ENCODE measurements at regions not wholly inside any gene's neighbourhood (a gene's known extent, or its start where the extent isn't known, plus 50 kb on each side); places are given as distances from the start of the nearest gene placed in this dataset.
"Not testable (repeated sequence)": the region's sequence is repeated elsewhere in the genome, so short reads cannot be mapped to it uniquely, and the experiment has no call there.

GRCh38 chr10:83517456-83517855 is 621.9 kb upstream of the GHITM start:
- Histone ChIP-seq H3K27ac (ENCODE audit: low read depth, low read length) (no peak overlapping the region), H3K9ac (ENCODE audit: low read length) (no peak overlapping the region), H3K36me3 (ENCODE audit: low read length) (no peaks in the 10 kb centered on the region), H3K4me3 (ENCODE audit: insufficient read depth, low read length, poor library complexity, severe bottlenecking) (no peak overlapping the region), H3K27me3 (ENCODE audit: low read length) (no peaks in the 10 kb centered on the region), H3F3A (ENCODE audit: insufficient read depth) (no peaks in the 10 kb centered on the region), H4K20me1 (ENCODE audit: low read depth, low read length) (no peaks in the 10 kb centered on the region), H3K4me2 (ENCODE audit: low read depth, low read length, poor library complexity, severe bottlenecking) (no peak overlapping the region), H3K79me2 (ENCODE audit: insufficient read depth, low read length) (no peaks in the 10 kb centered on the region), H3K9me2 (replicated peaks; ENCODE audit: insufficient read depth, low read length) (no peaks in the 10 kb centered on the region), H3K9me3 (ENCODE audit: insufficient read depth, low read length) (no peaks in the 10 kb centered on the region), H2AFZ (ENCODE audit: low read depth, low read length, severe bottlenecking) (no peak overlapping the region)
- TF ChIP-seq EZH2phosphoT487 (conservative IDR thresholded peaks at IDR 0.05; ENCODE audit: low read length) (no peak), CTCF (IDR thresholded peaks at IDR 0.05; ENCODE audit: insufficient read depth, low read length, poor library complexity, severe bottlenecking) (no peak)

- Histone ChIP-seq H3K4me3 (ENCODE audit: insufficient read depth, low read length, poor library complexity, severe bottlenecking) (no peak overlapping the region), H3K27me3 (ENCODE audit: low read length) (no peaks in the 10 kb centered on the region), H4K20me1 (ENCODE audit: low read depth, low read length) (no peaks in the 10 kb centered on the region), H3K9ac (ENCODE audit: low read length) (no peak overlapping the region), H3F3A (ENCODE audit: insufficient read depth) (no peaks in the 10 kb centered on the region), H3K9me2 (replicated peaks; ENCODE audit: insufficient read depth, low read length) (no peaks in the 10 kb centered on the region), H3K27ac (ENCODE audit: low read depth, low read length) (no peak overlapping the region), H3K36me3 (ENCODE audit: low read length) (no peaks in the 10 kb centered on the region), H3K9me3 (ENCODE audit: insufficient read depth, low read length) (no peaks in the 10 kb centered on the region), H3K4me2 (ENCODE audit: low read depth, low read length, poor library complexity, severe bottlenecking) (no peak overlapping the region), H3K79me2 (ENCODE audit: insufficient read depth, low read length) (no peaks in the 10 kb centered on the region), H2AFZ (ENCODE audit: low read depth, low read length, severe bottlenecking) (no peak overlapping the region)
- no peak for TF ChIP-seq EZH2phosphoT487 (conservative IDR thresholded peaks at IDR 0.05; ENCODE audit: low read length)
- TF ChIP-seq CTCF (IDR thresholded peaks at IDR 0.05; ENCODE audit: insufficient read depth, low read length, poor library complexity, severe bottlenecking), result no peak
Measured at GRCh38 chr10:83518779-83519178, 620.5 kb upstream of the GHITM start.

DNA sequence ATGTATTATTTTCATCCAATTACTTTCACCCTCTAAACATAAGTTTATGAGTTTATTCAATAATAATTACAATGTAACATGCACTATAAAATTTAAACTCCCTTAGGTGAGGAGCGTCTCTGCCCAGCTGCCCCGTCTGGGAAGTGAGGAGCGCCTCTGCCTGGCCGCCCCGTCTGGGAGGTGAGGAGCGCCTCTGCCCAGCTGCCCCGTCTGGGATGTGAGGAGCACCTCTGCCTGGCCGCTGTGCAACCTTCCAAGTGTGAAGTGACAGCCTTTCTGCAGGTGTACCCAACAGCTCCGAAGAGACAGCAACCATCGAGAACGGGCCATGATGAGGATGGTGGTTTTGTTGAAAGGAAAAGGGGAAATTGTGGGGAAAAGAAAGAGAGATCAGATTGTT is 618.9 kb upstream of the GHITM start:
- H3K4me2 ChIP-seq (ENCODE audit: low read depth, low read length, poor library complexity, severe bottlenecking), result not testable (repeated sequence)

GRCh38 chr10:83522456-83522855 is 616.9 kb upstream of the GHITM start:
- Histone ChIP-seq H4K20me1 (ENCODE audit: low read depth, low read length) (no peaks in the 10 kb centered on the region), H3K9ac (ENCODE audit: low read length) (no peak overlapping the region), H3K27me3 (ENCODE audit: low read length) (no peaks in the 10 kb centered on the region), H3K79me2 (ENCODE audit: insufficient read depth, low read length) (no peaks in the 10 kb centered on the region), H3K36me3 (ENCODE audit: low read length) (no peaks in the 10 kb centered on the region), H2AFZ (ENCODE audit: low read depth, low read length, severe bottlenecking) (no peak overlapping the region), H3K9me3 (ENCODE audit: insufficient read depth, low read length) (no peaks in the 10 kb centered on the region), H3K4me3 (ENCODE audit: insufficient read depth, low read length, poor library complexity, severe bottlenecking) (no peak overlapping the region), H3K27ac (ENCODE audit: low read depth, low read length) (no peak overlapping the region), H3K4me2 (ENCODE audit: low read depth, low read length, poor library complexity, severe bottlenecking) (no peak overlapping the region), H3K9me2 (replicated peaks; ENCODE audit: insufficient read depth, low read length) (no peaks in the 10 kb centered on the region), H3F3A (ENCODE audit: insufficient read depth) (no peaks in the 10 kb centered on the region)
- TF ChIP-seq EZH2phosphoT487 (conservative IDR thresholded peaks at IDR 0.05; ENCODE audit: low read length) (no peak), CTCF (IDR thresholded peaks at IDR 0.05; ENCODE audit: insufficient read depth, low read length, poor library complexity, severe bottlenecking) (no peak)

More for the DNA sequence above, 618.9 kb upstream of the GHITM start:
- H2AFZ ChIP-seq (ENCODE audit: low read depth, low read length, severe bottlenecking); H3F3A ChIP-seq (ENCODE audit: insufficient read depth); H3K9ac ChIP-seq (ENCODE audit: low read length); H3K36me3 ChIP-seq (ENCODE audit: low read length); H3K4me3 ChIP-seq (ENCODE audit: insufficient read depth, low read length, poor library complexity, severe bottlenecking); H4K20me1 ChIP-seq (ENCODE audit: low read depth, low read length); H3K9me3 ChIP-seq (ENCODE audit: insufficient read depth, low read length); H3K79me2 ChIP-seq (ENCODE audit: insufficient read depth, low read length); H3K27me3 ChIP-seq (ENCODE audit: low read length); H3K9me2 ChIP-seq (replicated peaks; ENCODE audit: insufficient read depth, low read length); H3K27ac ChIP-seq (ENCODE audit: low read depth, low read length): not testable (repeated sequence)

All from SU-DHL-6 (cell line).